ENCODE measurements at regions not wholly inside any gene's neighbourhood (a gene's known extent, or its start where the extent isn't known, plus 50 kb on each side); places are given as distances from the start of the nearest gene placed in this dataset.

- no peak for TF ChIP-seq NR2F1 (conservative IDR thresholded peaks at IDR 0.05)
- no peak for TF ChIP-seq YBX1 (IDR thresholded peaks at IDR 0.05)
- no peak for TF ChIP-seq MAX (IDR thresholded peaks at IDR 0.05; ENCODE audit: low read depth, low read length)
- no peak for TF ChIP-seq CTCF (IDR thresholded peaks at IDR 0.05 in 2 of 3, conservative IDR thresholded peaks at IDR 0.05 in 1 of 3; ENCODE audit: control insufficient read depth in 2 of 3, extremely low read depth in 1 of 3, insufficient read depth in 1 of 3, low read depth in 3 of 3, low read length in 3 of 3)
- TF ChIP-seq ATF7 (IDR thresholded peaks at IDR 0.05; ENCODE audit: low read depth) = no peak
- TF ChIP-seq REST (IDR thresholded peaks at IDR 0.05; ENCODE audit: low read depth, low read length) = no peak
- TF ChIP-seq ATF2 (IDR thresholded peaks at IDR 0.05; ENCODE audit: low read length) = no peak
- TF ChIP-seq ZBTB40 (IDR thresholded peaks at IDR 0.05; ENCODE audit: borderline replicate concordance) = no peak
- no peak for TF ChIP-seq EZH2 (IDR thresholded peaks at IDR 0.05; ENCODE audit: borderline replicate concordance, control insufficient read depth, low read depth, low read length)
- no peak for TF ChIP-seq POLR2A (IDR thresholded peaks at IDR 0.05; ENCODE audit: low read depth, low read length)
- no peak for TF ChIP-seq NRF1 (conservative IDR thresholded peaks at IDR 0.05; ENCODE audit: low read depth, low read length)
- TF ChIP-seq E2F8 (IDR thresholded peaks at IDR 0.05; ENCODE audit: low read depth, partially characterized antibody) = no peak
These were observed 389.8 kb downstream of the SH2D4B start for GRCh38 chr10:80927419-80928078.
